ENCODE measurements at regions not wholly inside any gene's neighbourhood (a gene's known extent, or its start where the extent isn't known, plus 50 kb on each side); places are given as distances from the start of the nearest gene placed in this dataset.
A peak's percentile ranks its signal among the peaks of the same experiment; 100 is the strongest.

GRCh38 chr2:15047184-15047583 lies 414.7 kb downstream of the LRATD1 start:
- H3K27ac ChIP-seq, result no peak overlapping the region
- no peak for TF ChIP-seq ZFX (IDR thresholded peaks at IDR 0.05; ENCODE audit: borderline replicate concordance)
- TF ChIP-seq CTCF (IDR thresholded peaks at IDR 0.05), result no peak

- no peak overlapping the region for H3K27ac ChIP-seq
- TF ChIP-seq CTCF (IDR thresholded peaks at IDR 0.05) (no peak), ZFX (IDR thresholded peaks at IDR 0.05; ENCODE audit: borderline replicate concordance) (no peak)
Measured at GRCh38 chr2:15048000-15048399, 415.5 kb downstream of the LRATD1 start.

- H3K27ac ChIP-seq, result no peak overlapping the region
- TF ChIP-seq CTCF (IDR thresholded peaks at IDR 0.05), result no peak
- no peak for TF ChIP-seq ZFX (IDR thresholded peaks at IDR 0.05; ENCODE audit: borderline replicate concordance)
Measured at GRCh38 chr2:15049096-15049993, 416.8 kb downstream of the LRATD1 start.

GRCh38 chr2:15050483-15050882 lies 418.0 kb downstream of the LRATD1 start:
- H3K27ac ChIP-seq, result no peak overlapping the region
- TF ChIP-seq ZFX (IDR thresholded peaks at IDR 0.05; ENCODE audit: borderline replicate concordance) (no peak), CTCF (IDR thresholded peaks at IDR 0.05) (no peak)

GRCh38 chr2:15053542-15053941 lies 421.0 kb downstream of the LRATD1 start:
- H3K27ac ChIP-seq, result no peak overlapping the region
- TF ChIP-seq ZFX (IDR thresholded peaks at IDR 0.05; ENCODE audit: borderline replicate concordance) (no peak), CTCF (IDR thresholded peaks at IDR 0.05) (no peak)

GRCh38 chr2:15058015-15058720 lies 425.7 kb downstream of the LRATD1 start:
- no peak overlapping the region for H3K27ac ChIP-seq
- TF ChIP-seq ZFX (IDR thresholded peaks at IDR 0.05; ENCODE audit: borderline replicate concordance) (no peak), CTCF (IDR thresholded peaks at IDR 0.05) (peak; percentile 75)

- no peak overlapping the region for H3K27ac ChIP-seq
- TF ChIP-seq CTCF (IDR thresholded peaks at IDR 0.05) (no peak), ZFX (IDR thresholded peaks at IDR 0.05; ENCODE audit: borderline replicate concordance) (no peak)
Measured at GRCh38 chr2:15058721-15059157, 426.2 kb downstream of the LRATD1 start.

Data from 22Rv1 (cell line).